GM18873 (cell line): ENCODE measurements at regions not wholly inside any gene's neighbourhood (a gene's known extent, or its start where the extent isn't known, plus 50 kb on each side); places are given as distances from the start of the nearest gene placed in this dataset.

ENCODE experiments used
- ATAC-seq: cut with Tn5 transposase; IDR thresholded peaks from one replicate; pipeline ENCODE4 v1.9.1; 2021; ENCODE audit warnings: mild to moderate bottlenecking, moderate library complexity, moderate number of reproducible peaks; ENCODE audit not compliant: unreplicated experiment, low FRiP score

- no peak for ATAC-seq
These were observed 204.2 kb upstream of the HS6ST1 start for GRCh38 chr2:128522829-128523228.

DNA sequence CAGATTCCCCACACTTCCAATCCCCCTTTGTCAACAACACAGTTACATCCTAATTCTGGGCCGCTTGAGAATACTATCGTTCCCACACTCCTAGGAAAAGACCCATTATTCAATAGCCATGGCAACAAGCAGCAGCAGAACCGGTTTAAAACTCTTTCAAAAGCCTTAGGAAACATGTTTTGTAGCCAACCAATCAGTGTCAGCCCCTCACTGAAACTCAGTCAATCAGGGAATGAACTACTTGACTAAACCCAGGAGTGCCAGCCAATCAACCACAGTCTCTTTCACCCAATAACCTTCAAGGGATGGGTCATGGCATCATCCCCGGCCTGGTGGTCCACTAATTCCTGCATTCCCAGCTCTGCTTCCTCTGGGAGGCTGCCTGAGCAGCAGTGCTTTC lies 204.8 kb upstream of the HS6ST1 start:
- ATAC-seq = no peak

DNA sequence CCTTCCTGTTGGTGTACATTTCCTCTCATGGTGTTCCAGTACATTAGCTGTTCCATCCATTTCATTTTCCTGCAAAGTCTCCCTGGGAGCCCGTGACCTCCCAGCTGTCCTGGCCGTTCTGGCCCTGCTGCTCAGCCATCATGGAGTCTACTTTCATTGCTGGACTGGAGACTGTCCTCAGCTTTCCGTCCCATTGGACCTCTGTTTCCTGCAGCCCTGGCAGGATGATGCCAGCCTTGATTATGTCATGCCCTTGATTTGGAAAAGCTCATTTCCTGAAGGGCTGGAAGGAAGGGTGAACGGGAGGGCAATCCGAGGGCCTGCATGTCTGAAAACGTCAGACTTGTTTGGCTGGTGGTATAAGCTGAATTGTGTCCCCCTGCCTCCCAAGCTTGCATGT lies 205.5 kb upstream of the HS6ST1 start:
- no peak for ATAC-seq

GRCh38 chr2:128525653-128526052 lies 207.0 kb upstream of the HS6ST1 start:
- ATAC-seq = no peak

GRCh38 chr2:128526455-128526976 lies 207.8 kb upstream of the HS6ST1 start:
- ATAC-seq = no peak

GRCh38 chr2:128528133-128528532 lies 209.5 kb upstream of the HS6ST1 start:
- ATAC-seq = no peak

- ATAC-seq = no peak
These were observed 211.4 kb upstream of the HS6ST1 start for GRCh38 chr2:128530025-128530573.

DNA sequence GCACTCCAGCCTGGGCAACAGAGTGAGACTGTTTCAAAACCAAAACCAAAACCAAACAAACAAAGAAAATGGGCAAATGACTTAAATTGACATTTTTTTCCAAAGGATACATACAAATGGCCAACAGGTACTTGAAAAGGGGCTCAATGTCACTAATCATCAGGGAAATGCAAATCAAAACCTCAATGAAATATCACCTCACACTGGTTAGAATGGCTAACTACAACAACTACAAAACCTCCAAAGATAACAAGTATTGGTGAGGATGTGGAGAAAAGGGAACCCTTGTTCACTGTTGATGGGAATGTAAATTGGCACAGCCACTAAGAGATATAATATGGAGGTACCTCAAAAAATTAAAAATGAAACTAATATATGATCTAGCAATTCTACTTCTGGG lies 213.2 kb upstream of the HS6ST1 start:
- no peak for ATAC-seq

GRCh38 chr2:128533101-128533500 lies 214.4 kb upstream of the HS6ST1 start:
- no peak for ATAC-seq

- ATAC-seq = no peak
These were observed 216.2 kb upstream of the HS6ST1 start for GRCh38 chr2:128534688-128535392.

DNA sequence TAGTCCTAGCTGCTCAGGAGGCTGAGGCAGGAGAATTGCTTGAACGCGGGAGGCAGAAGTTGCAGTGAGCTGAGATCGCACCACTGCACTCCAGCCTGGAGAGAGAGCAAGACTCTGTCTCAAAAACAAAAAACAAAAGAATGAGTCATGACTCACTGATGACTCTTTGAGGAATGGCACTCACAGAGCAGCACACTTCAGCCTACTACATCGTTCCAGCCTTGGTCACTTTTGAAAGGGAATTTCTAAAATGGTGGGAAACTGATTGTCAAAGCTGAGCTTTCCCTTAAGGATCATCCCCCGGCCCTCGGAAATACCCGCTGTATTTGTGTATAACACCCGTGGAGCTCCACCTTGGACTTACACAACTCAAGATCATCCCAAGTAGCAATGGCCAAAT lies 217.3 kb upstream of the HS6ST1 start:
- no peak for ATAC-seq

DNA sequence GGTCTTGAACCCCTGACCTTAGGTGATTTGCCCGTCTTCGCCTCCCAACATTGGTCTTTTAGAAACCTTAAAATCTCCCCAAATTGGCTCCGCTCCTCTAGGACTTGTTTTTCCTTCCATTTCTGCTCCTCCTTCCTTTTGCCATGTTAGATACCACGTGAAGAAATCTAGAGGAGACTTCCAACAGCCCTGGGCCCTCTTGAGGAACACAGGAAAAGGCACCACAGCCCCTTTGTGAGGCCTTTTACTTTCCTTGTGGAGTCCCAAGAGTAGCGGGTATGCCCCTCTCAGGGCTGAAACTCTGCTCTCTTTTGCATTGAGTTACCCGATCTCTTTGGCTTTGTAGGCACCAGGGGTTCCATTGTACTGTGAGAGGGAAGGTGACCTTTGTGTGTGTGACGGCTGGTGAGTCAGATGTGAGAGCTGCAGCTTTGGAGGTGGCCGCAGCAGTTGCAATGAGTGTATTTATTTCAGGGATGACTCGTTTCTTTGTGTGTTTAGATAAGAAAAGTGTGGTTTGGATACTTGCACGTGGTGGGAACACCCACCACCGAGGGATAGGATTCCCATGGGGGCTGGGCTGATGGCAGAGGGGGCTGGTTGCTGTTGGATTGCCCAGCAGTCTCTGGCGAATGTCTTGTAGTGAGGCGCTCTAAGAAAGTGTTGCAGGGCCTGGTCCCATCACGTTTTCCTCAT lies 218.4 kb upstream of the HS6ST1 start:
- no peak for ATAC-seq

DNA sequence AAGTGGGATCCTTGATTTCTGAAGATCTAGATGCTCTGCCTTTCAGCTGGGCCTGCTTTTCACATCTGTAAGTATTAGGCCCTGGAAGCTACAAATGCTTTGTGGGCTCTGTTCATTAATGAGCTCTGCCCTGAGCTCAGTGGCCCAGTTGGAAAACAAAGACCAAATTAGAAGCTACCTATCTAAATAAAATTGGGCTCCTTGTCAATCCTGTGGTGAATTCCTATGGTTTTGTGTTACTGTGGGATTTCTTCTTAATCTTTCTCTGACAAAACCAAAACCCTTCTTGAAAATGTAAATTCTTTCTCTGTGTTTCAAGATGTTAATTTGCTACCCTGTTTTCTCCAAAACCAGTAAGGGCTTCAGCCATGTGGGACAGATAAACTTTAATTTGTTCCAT lies 219.0 kb upstream of the HS6ST1 start:
- no peak for ATAC-seq

GRCh38 chr2:128538396-128538795 lies 219.7 kb upstream of the HS6ST1 start:
- no peak for ATAC-seq

- ATAC-seq = no peak
These were observed 222.0 kb upstream of the HS6ST1 start for GRCh38 chr2:128540670-128541069.

DNA sequence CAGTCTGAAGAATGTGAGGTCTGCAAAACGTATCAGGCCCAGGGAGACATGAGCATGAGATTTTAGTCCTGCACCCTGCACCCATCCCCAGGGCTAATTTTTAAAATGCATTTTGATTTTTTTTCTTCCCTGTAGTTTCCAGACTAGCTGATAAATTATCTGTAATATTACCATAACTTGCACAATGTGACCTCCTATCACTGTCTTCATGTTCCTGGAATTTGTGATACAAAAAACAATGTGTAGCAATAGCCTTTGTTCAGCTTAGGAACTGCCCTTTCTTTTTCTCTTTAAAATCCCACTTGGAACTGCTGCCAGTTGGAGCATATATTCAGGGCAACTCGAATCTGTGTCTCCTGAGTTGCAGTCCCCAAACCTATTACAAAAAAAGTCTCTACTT lies 222.8 kb upstream of the HS6ST1 start:
- no peak for ATAC-seq

- no peak for ATAC-seq
These were observed 224.4 kb upstream of the HS6ST1 start for GRCh38 chr2:128543036-128543435.

DNA sequence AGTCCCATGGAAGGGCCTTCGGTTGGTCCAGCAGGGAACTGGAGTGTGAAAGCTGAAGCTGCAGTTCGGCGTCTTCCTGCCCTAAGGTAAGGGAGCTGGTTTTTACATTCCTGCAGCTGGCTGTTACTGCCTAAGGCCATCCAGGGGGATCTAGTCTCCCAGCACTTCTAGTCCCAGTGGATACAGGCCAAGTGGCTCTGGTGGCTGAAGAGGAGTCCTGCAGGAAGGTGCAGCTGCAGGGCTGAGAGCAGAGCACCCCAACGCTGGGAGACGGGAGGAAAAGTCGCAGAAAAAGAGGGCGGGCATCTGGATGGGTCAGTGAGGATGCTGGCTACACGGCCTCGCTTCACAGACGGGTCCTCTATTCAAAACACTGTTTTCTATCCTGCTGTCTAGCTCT lies 225.0 kb upstream of the HS6ST1 start:
- no peak for ATAC-seq

- ATAC-seq = no peak
These were observed 225.8 kb upstream of the HS6ST1 start for GRCh38 chr2:128544321-128545037.

GRCh38 chr2:128545085-128545484 lies 226.4 kb upstream of the HS6ST1 start:
- ATAC-seq = no peak

DNA sequence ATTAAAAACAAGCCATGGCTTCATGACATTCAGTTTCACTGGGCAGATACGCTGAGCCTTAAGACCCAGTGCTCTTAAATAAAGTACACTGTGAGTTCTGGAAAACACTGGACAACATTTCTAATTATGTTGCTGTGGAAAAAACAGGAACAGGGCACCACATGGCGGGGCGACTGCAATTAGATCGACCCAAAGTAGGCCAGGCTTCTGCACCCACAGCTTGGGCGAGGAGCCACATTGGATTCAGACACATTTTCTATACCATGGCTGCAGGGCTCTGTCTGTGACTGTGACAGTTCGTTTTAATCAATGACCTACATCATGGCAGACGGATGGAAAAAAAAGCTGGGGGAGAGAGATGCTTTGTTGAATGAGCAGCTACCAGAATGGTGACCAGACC lies 227.2 kb upstream of the HS6ST1 start:
- no peak for ATAC-seq
